ELF-1 (cell line): ENCODE measurements at regions not wholly inside any gene's neighbourhood (a gene's known extent, or its start where the extent isn't known, plus 50 kb on each side); places are given as distances from the start of the nearest gene placed in this dataset.
"Not testable (repeated sequence)": the region's sequence is repeated elsewhere in the genome, so short reads cannot be mapped to it uniquely, and the experiment has no call there.

Experiments
- DNase-seq: peaks from one replicate; pipeline ENCODE4 v3.0.0-alpha.2; 2016; ENCODE audit warnings: low read depth, low spot score

DNA sequence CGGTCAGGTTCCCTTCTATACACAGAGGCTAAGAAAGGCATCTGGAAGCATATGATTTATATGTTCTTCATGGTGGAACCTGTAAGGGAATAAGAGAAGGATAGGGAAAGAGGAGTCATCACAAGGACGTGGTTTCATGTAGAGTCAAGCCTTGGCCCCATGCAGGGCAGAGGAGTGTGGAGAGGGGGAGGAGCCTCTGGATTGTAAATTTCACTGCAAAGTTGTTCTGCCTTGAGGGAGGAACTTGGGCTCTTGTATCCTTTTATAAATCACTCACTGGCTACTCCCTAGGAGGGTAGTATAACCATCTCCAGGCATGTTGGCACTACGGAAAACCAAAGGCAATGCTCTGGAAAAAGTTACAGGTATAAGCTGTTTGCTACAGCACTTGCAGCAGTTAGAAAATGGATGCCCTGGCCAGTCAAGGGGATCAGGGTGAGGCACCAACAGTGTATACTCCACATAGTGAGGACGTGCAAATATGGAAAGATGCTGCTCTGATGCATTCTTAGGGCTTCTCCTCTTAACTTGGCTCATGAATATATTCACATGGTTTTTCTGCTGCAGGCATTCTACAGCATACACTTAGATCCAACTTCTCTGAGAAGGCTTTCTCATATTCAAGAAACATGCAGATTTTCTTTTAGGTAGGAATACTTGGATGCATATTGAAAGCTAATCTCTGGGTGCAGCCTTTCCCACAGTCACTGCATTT lies 60.3 kb upstream of the ZNF81 start:
- no peak for DNase-seq

DNA sequence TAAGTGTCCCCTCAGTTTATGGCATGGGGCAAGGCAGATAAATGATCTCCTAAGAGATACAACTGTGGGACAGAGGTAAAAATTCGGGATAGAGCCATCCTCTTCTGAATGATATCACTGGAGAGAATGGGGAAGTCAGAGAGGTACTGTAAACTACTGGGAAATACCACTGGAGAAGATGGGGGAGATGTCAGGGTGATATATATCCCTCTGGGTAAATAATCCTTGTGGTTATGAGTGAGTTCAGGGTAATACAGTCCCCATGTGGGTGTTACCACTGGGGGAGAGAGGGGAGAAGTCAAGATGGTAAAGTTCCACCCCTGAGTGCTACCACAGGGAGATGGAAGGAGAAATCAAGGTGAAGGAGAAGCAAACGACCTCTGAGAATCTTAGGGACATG lies 63.9 kb upstream of the ZNF81 start:
- DNase-seq: no peak

DNA sequence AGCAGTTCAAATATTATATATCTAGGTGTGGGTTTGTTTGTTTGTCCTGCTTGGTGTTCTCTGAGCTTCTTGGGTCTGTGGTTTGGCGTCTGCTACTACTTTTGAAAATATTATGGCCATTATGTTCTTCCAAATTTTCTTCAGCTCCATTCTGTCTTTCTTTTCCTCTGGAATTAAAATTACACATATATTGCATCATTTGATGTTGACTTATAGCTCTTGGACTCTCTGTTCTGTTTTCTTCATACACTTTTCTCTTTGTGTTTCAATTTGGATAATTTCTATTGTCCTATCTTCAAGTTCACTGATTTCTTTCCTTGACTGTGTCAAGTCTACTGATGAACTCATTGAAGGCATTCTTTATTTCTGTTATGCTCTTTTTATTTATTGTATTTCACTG lies 65.2 kb upstream of the ZNF81 start:
- no peak for DNase-seq

DNA sequence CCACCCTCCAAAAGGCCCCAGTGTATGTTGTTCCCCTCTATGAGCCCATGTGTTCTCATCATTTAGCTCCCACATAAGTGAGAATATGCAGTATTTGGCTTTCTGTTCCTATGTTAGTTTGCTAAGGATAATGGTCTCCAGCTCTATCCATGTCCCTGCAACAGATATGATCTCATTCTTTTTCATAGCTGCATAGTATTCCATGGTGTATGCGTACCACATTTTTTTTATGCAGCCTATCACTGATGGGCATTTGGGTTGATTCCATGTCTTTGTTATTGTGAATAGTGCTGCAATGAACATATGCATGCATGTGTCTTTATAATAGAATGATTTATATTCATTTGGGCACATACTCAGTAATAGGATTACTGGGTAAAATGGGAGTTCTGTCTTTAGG lies 73.9 kb upstream of the ZNF81 start:
- DNase-seq: not testable (repeated sequence)

DNA sequence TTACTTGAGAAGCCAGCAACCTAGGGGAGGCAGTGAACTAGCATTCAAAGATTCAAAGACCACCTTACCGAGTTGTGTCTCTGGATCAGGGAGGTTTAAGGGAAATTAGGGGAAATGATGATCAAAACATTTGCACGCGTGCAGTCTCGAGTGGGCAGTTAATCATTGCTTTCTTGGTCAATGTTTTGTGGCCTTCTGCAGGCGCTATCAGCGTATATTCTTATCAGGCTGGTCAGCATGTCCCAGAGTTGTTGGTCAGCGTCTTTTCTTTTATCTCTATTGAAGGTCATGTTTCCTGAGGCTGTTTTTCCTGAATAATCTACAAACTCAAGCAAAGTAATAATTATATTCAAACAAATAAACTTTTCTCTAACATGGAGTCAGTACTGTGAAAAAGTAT lies 84.0 kb upstream of the ZNF81 start:
- no peak for DNase-seq

DNA sequence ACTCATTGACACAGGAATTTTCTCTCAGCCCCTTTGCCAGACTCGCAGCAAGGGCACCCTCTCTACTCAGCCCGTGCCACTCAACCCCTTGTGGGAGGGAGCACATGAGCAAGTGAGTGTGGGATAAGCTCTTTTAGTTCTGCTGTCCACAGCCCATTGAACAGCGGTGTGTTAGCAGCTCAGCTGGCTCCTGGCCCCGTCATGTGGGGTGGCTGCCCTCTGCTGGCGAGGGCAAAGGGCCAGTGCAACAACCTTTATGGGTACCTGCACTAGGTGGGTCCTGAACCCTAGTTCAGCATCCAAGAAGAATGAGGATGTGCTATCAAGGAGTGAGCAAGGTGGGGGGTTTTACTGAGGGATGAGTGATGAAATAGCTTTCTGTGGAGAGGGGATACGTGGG lies 85.0 kb upstream of the ZNF81 start:
- peak; percentile 51 for DNase-seq

DNA sequence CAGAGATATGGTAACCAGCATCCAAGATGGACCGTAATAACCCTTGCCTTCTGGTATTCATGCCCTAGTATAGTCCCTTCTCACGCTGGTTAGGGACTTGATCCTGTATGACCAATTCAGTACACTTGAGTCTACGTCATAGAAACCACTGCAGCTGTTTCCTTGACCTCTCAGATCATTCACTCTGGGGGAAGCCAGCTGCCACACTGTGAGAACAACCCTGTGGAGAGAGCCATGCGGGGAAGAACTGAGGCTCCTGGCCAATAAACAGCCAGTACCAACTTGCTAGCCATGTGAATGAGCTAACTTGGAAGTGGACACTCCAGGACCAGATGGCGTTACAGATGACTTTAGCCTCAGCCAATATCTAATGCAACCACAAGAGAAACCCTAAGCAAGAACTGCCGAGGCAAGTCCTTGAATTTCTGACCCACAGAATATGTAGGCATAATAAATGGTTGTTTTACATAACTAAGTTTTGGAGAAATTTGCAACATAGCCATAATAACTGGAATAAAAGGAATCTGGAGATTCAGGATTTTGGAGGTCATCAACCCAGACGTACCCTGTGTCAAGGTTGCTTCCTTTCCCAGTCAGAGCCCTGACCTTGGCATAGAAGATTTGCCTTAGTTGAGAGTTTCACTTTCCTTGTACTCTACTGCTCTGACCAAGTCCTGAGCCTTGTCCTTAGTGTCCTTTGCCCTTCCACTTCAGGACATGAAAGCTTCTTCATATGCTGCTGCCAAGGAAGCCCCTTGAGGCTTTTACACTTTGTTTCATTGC lies 87.3 kb upstream of the ZNF81 start:
- no peak for DNase-seq

DNA sequence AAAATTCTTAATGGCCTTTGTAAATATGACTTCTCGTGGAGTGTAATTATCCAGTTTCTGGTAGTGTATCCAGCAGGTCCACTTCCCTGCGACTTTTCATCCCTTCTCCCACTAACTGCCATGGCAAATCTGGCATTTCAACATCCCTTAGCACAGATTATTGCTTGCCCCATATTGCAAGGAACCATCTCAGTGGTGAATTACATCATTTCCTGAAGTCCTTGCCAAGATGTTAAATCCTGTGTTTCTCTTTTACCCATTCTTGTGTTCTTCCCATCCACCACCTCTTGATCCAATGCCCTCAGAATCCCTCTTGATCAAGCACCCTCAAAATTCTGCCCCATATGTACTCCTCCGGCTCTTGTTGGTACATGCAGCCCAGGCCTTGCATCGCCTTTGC lies 88.1 kb upstream of the ZNF81 start:
- DNase-seq: no peak

DNA sequence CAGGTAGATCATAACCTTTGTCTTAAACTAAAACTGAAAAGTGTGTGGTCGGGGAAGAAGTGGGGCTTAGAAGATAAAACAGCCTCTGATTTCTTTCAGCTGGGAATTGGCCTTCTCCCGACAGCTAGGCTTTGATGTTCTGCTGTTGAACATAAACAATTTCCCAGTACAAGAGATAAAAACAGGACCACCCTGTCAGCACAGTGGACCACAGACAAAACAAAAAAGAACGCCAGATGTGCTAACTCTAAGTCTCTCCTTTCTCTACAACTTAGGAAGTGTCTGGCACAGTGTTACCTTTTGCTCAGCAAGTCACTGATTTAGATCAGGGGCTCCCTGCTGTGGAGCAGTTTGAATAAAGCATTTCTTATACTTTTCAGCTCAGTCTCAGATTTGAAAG lies 87.5 kb upstream of the UXT start:
- DNase-seq: peak; percentile 24

DNA sequence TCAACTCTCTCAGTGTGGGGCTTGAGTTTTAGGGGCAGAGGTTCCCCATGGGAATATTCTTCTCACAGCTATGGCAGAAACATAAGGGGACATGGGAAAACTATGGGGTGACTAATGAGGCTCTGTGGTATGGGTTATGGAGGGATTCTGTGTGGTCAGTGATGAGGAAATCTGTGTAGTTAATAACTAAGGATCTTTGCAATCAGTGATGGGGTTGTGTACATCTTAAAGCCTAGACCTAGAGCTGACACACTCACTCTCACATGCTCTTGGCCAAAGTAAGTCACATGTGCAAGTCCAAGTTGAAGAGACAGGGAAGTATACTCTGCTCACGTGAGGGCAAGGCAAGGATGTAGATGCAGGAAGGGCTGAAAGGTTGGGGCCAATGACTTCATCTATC lies 86.4 kb upstream of the UXT start:
- DNase-seq: no peak

DNA sequence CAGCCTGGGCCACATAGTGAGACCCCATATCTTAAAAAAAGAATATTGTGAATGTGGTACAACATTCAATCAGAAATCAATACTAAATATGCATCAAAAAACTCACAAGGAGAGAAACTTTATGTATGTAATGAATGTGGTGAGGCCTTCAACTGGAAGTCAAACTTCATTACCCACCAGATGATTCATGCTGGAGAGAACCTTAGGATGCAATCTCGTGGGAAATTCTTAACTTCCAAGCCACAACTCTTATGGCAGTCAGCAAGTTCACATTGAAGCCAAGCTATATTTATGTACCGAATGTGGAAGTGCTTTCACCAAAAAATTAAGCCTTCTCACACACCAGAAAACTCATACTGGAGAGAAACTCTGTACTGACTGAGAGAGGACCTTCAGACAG lies 84.5 kb upstream of the UXT start:
- DNase-seq: no peak

DNA sequence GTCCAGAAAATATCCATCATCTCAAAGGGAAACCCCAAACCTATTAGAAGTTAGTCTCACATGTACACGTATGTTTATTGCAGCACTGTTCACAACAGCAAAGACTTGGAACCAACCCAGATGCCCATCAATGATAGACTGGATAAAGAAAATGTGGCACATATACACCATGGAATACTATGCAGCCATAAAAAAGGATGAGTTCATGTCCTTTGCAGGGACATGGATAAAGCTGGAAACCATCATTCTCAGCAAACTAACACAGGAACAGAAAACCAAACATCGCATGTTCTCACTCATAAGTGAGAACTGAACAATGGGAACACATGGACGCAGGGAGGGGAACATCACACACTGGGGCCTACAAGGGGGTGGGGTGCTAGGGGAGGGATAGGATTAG lies 79.9 kb upstream of the UXT start:
- DNase-seq: not testable (repeated sequence)

DNA sequence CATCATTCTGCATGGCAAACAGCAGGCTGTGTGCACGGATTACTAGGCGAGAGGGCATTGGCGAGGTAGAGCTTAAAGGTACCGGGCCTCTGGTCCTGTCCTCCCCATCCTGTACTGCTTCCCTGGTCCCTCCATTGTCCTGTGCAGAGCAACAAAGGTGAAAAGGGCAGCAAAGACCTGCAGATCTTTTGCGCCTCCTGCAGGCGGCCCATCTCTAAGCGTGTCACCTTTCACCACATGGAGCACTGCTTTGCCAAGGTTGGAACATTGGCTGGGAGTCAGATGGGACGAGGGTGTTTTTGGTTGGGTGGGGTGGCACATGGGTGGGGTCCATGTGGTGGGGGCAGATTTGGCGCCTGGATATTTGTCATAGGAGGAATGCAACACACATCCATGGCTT lies 64.7 kb upstream of the UXT start:
- peak; percentile 54 for DNase-seq

DNA sequence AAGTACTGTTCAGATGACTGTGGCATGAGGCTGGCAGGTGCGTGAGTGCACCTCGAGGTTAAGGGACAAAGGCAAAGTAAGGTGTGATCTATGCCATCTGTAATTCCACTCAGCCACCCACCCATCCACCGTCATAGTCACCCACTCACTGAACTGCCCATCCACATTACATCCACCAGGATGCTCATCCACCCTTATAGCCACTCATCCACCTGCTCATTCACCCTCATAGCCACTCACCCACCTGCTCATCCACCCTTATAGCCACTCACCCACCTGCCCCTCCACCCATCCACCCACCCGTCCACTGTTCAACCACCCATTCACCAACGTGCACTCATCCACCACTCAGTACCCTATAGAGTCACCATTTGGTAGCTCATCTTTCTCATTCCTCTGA lies 64.1 kb upstream of the UXT start:
- DNase-seq: no peak

DNA sequence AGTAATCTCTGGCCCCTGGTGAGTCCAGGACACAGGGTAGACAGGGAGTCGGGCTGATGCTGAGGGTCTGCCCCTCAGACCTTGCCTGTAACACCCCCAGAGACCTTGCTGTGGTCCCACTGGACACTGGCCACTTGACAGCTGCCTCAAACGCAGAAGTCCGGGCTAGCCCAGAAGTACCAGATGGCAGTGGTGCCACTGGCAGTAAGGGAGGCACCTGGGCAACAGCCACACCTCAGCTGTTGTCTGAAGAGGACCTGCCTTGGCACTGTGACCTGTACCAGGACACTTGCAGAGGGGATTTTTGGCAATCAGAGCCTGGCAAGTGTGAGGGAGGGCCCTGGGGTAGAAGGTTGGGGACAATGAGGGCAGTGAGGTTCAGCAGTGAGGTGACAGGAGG lies 63.3 kb upstream of the UXT start:
- DNase-seq: no peak

DNA sequence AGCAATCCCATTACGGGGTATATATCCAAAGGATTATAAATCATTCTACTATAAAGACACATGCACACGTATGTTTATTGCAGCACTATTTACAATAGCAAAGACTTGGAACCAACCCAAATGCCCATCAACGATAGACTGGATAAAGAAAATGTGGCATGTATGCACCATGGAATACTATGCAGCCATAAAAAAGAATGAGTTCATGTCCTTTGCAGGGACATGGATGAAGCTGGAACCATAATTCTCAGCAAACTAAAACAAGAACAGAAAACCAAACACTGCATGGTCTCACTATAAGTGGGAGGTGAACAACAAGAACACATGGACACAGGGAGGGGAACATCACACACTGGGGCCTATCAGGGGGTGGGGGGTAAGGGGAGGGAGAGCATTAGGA lies 56.1 kb upstream of the UXT start:
- DNase-seq: not testable (repeated sequence)

DNA sequence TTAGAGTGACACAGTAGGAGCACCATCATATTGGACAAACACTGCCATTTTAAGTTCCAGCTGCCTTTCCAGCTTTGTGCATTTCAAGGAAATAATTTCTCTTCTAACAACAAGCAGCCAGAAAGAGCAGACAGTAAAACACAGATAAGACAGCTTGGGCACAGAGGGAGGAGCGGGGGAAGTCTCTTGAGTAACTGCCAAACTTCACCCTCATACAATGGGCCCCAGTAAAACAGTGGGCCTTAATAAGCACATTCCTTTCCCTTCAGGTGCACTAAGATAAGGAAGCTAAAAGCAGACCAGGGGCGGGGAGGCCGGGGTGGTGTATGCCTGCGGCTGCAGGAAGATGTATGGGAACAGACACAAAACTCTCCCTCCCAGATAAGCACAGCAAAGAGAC lies 53.7 kb upstream of the UXT start:
- peak; percentile 74 for DNase-seq

DNA sequence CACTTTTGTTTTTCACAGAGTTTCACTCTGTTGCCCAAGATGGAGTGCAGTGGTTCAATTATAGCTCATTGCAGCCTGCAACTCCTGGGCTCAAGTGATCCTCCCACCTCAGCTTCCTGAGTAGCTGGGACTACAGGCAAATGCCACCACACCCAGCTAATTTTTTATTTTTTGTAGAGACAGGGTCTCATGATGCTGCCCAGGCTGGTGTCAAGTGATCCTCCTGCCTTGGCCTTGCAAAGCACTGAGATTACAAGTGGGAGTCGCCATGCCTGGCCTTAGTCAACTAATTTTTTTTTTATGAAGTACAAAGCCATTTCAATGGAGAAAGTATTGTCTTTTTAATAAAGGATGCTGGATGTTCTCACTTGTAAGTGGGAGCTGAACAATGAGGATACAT lies 51.3 kb upstream of the UXT start:
- DNase-seq: no peak
